Renal cortical epithelial cell (primary cell): ENCODE measurements at regions not wholly inside any gene's neighbourhood (a gene's known extent, or its start where the extent isn't known, plus 50 kb on each side); places are given as distances from the start of the nearest gene placed in this dataset.

Experiments
- DNase-seq: peaks from one replicate; pipeline ENCODE4 v3.0.0-alpha.2; 2011; ENCODE audit warnings: low read depth

GRCh38 chr10:91691981-91692380, 59.1 kb upstream of the PPP1R3C start:
- no peak for DNase-seq

GRCh38 chr10:91690996-91691676, 58.3 kb upstream of the PPP1R3C start:
- no peak for DNase-seq

- no peak for DNase-seq
Observed at GRCh38 chr10:91690412-91690811, 57.5 kb upstream of the PPP1R3C start.

DNA sequence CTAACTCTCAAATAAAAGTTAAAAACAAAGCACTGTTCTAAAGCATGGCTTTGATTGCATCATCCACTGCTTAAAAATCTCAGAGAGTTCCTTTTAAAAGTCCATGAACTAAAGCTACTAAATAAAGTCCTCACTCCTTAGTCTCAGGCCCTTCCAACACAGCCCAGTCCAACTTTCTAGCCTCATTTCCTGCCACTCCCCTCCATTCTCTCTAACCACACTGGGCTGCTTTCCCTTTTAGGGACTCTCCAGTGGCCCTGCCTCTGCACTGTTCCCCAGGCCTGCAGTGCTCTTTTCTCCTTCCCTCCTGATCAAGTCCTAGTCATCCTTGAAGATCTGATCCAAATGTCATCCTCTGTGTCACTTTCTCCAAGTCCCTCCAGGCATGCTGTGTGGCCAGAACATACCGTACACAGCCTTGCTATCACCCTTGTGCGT, 56.9 kb upstream of the PPP1R3C start:
- peak; percentile 55 for DNase-seq

- no peak for DNase-seq
Observed at GRCh38 chr10:91684841-91685240, 52.0 kb upstream of the PPP1R3C start.

- peak; percentile 87 for DNase-seq
Observed at GRCh38 chr10:91683975-91684374, 51.1 kb upstream of the PPP1R3C start.

GRCh38 chr10:91682912-91683311, 50.0 kb upstream of the PPP1R3C start:
- DNase-seq, result peak; percentile 44
